ENCODE measurements at regions not wholly inside any gene's neighbourhood (a gene's known extent, or its start where the extent isn't known, plus 50 kb on each side); places are given as distances from the start of the nearest gene placed in this dataset.

DNA sequence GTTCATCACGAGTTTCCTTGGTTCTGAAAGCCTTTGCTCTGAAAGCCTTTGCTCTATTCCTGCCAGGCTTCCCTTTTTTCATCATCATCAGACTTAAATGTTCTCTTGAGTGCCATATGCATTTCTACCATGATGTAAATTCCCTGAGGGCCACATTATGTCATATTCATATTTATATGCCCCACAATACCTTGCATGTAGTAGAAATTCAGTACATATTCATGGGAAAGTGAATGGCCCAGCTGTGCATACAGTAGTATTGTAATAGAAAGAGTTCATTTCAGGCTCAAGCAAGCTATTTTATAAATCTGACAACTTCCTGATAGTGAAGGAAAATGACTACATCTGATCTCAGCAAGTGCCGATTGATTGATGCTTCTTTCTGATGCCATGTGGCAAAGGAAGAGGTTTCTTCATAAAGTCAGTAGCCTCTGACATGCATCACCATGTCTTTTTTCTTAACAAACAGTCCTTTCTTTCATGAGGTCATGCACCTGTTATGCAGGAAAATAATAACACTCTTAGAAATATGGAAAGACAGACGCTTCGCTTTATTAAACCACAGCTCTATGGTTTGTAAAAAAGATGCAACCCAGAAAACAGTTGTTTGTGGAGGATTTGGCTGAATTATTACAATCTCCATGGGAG is 308.7 kb downstream of the SAMD5 start:
- DNase-seq (ENCODE audit: low spot score) = no peak

DNA sequence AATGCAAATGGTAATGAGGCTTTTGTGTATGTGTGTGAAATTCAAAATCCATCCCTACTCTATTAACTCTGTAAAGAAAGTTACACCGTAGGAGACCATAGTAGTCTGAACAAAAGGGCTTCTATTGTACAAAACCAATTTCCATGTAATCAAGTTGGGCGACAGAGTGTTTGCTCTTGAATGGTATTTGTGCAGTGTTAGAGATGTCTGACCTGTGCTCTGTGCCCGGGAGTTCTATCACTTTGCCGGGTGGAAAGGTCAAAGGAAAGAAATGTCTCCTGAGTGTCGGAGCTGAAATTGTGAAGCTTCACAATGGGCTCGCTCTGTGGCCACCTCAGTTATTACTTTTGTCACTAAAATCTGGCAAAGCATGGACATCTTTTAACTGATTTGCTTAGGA is 312.0 kb downstream of the SAMD5 start:
- DNase-seq (ENCODE audit: low spot score) = no peak

DNA sequence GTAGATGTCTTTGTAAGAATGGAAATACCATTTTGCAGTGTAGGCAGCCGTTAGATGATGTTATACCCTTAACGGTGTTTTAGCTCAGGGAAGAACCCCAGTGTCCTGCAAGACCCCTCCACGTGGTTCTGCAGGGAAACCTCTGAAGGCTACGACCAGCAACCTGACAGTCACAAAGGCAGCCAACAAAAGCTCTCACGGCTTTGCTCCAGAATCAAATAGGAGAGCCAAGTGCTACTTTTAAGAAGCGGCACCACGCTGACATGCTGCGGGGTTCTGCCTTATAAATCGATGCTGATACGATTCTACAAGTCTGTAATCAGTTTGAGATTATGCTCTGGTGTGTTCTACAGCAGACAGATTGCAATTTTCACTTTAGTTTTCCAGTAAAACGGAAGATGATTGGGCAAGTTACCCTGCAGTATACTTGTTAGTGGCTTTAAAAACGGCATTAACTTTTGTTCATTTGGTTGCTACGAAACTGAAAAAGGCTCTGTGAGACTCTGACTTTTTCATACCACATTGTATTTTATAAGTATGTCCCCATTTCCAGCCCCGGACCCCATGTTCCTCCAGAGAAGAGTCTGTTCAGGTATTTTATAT is 312.9 kb downstream of the SAMD5 start:
- no peak for DNase-seq (ENCODE audit: low spot score)

DNA sequence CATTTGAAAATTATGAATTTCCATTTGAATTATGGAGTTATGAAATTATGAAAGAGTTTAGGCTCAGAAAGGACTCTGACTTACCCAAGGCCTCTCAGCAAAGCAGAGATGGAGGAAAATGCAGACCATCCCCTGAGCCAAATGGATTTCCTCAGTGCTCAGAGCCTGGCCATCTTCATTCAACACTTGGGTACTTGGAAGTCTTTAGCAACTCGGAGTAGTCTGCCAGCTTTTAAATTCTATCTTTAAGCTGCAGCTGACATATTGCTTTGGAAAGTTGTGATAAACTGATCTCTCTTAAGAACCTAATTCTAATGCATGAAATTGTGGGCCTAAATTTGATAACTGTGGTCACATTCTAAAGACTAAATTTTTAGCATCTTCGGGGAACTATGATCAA is 315.4 kb downstream of the SAMD5 start:
- no peak for DNase-seq (ENCODE audit: low spot score)

DNA sequence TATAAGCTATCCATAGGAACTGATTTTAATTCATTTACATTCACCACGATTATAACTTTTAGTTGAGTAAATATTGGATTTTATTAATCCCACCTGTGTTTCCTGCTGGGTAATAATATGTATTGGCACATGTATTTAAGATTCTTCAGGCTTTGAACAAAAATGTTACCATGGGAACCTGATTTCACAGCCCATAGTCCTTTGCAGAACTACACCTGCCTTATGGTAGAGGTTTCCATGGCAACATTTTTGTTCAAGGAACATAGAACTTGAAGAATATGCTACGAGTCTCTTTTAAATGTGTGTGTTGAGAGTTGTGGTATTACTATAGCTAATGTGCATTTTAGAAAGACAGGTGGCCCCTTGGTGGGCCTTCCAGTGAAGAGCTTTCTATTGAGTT is 317.4 kb downstream of the SAMD5 start:
- DNase-seq (ENCODE audit: low spot score) = no peak

DNA sequence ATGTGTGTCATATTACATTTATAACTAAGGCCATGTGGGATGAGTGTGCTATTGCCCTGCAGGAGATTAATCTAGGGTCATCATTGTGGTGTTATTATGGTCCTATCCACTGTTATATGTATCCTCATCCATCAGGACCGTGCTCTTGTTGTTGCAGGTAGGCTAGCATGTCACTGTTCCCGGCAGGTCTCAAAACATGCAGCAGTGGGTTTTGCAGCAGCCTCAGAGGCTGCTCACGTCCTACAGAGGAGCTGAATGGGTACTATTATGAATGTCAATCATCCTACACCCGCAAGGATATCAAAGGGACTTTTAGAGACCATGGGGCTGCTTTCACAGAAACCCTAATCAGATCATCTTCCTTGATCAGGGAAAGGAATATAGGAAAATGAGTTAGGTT is 318.2 kb downstream of the SAMD5 start:
- no peak for DNase-seq (ENCODE audit: low spot score)

DNA sequence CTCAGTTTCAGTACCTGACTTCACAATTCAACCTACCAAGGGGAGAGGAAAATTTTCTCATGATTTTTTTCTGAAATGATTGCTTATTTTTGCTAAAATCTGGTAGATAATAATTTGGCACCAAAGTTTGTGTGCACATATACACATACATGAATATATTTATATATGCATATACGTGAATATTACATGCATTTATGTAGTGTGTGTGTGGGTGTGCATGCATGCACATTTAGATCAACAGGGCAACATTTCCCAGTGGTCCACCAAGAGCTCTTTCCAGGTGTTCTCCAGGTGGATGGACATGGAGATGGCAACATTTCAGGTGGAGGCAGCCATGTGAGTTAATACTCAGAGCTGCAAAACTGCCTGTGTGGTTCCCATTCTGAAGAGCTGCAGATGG is 320.9 kb downstream of the SAMD5 start:
- no peak for DNase-seq (ENCODE audit: low spot score)

DNA sequence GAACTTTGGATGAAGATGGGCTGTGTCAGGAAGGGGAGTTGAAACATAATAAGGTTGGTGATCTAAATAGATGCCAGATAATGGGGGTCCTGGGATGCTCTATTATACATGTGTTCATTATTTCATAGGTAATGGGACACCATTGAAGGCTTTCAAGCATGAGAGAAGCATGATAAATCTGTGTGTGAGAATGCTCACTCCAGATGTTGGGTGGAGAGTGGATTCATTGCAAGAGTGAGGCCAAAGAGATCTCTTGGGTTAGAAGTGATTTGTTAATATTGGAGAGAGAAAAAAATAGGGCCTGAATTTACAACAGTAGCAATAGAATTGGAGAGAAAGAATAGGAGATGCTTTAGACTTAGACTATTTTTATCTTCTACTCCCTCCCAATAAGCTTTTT is 321.3 kb downstream of the SAMD5 start:
- no peak for DNase-seq (ENCODE audit: low spot score)

DNA sequence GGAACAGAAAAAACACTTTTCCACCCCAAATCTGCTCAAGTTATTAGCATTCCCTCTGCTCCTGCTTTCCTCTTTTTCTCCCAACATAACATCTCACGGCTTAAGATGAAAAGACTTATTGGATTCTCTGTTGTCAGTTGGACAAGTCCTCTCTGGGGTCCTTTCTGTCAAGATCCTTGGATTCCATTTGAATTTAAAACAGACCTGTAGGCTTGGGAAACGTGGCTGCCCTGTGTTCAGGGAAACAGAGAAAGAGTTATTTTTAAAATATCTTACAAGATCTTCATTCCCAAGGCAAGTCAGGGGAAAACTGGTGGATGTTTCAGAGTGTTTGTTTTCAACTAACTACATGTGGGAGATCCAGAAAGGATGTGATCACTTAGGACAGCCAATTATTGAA is 322.9 kb downstream of the SAMD5 start:
- no peak for DNase-seq (ENCODE audit: low spot score)

DNA sequence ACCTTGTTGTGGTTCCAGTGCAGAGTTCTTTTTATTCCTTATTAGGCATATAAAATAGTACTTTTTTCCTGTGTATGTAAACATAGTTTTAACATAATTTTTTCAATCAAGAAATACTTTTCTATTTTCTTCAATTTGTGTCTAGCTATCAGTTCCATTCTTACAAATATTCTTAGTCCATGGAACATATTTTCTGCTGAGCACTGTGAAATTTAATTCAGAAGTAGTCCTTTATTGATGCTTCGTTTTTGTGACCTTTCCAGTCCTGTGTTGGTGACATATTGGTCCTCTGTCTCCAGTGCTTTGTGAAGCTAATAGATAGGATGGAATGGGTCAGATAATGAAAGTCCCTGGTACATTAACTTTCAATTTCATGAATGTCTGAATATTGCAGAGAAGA is 325.1 kb downstream of the SAMD5 start:
- no peak for DNase-seq (ENCODE audit: low spot score)

DNA sequence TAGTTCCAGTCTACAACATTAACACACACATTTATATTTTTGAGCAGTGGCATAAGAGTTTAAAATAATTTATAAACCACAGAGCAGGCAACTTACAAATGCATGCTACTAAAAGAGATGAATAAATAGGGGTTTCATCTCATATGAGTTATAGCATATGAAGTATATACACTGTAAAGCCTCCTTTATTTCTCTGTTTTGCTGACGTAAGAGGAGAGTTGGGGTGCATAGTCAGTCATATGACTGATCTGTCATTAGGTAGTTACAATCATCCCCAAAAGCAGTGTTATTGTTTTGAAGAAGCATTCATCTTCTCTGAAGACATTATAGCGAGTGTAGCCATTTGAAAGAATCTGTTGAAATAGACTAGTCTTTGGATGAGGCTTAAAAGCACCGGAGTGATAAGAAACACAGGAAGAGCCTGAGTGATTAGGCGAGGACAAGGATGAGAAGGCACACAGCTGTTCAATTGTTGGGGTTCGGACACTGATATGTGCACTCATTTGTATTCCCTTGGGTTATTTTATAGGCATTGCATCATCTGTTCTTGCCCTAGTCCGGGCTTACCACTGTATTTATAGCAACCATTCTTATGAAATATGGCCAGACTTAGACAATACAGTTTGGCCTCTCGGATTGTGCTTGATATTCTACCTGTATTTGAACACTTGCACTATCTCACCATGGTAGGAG is 325.7 kb downstream of the SAMD5 start:
- DNase-seq (ENCODE audit: low spot score) = no peak

DNA sequence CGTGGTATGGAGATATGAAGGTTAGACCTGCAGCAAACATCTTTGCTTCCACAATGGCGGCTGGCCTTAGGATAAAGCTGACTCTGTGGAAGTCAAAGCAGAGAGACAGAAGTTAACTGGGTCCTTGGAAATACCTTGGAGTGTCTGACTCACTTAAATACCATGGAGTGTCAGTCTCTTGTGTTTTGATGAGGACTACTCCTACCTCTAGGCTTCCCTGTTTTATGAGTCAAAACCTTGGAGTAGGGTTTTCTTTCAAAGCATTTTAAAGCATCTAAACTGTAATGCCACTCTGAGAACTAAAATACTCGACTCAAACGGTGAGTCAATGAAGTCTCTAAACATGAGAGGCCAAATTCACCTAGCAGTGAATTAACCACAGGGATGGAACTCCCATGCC is 329.1 kb downstream of the SAMD5 start:
- no peak for DNase-seq (ENCODE audit: low spot score)

DNA sequence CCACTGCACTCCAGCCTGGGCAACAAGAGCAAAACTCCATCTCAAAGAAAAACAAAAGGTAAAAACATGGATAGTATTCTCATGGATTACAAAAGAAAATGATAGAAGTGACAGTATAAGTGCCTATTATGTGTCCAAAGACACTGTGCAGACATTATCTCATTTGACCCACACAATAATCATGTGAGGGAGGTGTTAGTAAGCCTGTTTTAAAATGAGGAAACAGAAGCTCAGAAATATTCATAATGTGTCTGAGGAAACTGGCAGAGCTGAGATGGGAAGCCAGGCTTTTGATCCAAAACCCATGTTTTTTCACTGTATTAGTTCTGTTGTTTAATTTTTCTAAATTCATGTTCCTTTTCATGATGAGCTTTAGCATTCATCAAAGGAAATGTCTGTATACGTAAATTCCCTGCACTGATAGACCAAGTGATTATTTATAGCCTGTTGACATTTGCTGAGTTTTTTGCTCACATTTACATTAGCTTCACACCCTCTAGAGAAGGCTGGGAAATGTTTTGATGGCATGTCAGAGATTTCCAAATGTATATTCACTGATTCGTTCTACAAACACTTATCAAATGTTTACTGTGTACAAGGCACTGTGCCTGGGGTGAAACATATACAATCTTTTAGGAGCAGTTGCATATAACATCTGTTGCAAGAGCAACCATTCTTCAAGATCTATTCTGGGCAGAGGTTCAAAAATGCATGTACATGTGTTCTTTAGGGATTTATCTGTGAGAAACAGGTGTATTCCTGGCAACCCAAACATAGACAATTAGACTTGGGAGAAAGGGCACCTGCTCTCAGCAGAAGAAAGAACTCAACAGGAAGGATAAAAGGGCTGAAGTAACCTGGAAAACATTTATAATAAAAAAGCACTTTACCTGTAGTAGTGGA is 331.5 kb downstream of the SAMD5 start:
- DNase-seq (ENCODE audit: low spot score) = no peak

DNA sequence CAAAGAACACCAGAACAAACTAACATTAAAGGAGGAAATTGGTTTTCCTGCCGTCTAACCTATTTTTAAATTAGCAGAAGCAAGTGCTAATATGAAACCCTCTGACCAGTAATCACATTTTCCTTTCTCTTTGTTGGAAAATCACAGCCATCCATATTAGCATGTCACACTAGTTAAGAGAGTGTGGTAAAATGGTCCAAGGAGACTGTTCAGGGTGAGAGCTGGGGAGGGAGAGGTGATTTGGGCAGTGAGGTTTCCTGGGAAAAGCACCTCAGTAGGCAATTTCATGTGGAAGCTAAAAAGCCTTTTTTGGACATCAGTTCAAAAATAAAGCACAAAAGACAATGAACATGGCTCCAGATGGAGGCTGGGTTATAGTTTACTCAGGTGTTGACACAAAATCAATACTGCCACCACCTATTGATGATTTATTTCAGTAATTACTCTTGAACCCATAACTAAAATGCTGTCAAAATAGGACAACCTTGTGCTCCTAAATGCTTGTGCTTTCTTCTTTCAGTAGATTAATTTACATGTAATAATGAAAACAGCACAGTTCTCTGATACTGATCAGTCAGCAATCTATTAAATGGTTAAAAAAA is 333.2 kb downstream of the SAMD5 start:
- DNase-seq (ENCODE audit: low spot score) = no peak

DNA sequence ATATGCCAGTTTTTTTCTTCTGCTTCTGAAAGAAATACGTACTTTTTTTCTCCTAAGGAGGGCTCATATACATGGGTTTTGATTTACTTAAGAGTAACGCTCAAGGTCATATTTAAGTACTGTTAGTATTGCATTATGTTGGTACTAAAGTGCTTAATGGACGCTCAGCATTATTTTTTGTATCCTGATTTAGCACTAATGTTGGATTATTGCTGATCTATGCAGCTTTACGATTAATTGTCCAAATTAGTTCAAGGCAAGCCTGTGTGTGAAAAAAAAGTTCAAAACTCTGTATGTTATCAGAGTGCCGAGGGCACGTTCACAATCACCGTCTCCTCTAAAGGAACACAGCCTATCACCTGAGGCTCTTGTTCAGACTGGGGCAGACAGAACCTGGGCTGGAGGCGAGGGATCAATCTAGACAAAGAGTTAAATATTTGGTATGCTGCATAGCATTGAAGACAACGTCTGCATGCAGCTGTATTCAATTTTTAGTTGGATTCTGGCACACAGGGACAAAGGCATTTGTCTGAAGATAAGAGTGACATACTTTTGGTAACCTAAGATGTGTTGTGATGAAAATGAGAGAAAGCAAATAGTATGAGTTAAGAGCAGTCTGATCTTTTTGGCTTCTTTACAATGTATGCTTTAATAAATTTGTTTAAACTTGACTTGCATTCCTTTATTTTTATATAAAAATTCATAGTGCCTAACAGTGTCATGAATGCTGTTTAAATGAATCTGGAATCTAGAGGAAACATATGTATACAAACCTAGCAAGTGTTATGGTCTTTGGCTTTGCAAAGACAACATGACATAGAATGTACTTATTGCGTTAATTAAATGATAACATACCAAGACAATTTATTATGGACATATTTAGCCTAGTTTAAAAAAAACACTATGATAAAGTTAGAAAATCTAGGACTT is 341.2 kb downstream of the SAMD5 start:
- no peak for DNase-seq (ENCODE audit: low spot score)

DNA sequence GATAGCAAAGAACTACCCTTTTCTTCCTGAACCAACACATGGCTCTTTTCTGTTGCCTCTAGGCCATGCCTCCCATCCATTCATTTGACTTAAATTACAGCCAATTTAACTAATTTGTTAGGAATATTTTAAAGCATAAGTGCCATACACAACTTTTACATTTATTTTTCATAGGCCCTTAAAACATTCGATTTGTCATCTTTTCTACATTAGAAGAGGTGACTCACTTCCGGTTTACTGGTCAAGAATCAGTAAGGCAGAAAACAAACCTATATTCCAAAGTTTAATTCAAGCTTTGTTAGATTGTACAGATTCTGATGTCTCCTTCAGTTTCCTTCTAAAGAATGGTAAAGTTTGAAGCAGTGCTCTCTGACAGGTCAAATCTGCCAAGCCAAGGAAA is 344.3 kb downstream of the SAMD5 start:
- DNase-seq (ENCODE audit: low spot score) = no peak

DNA sequence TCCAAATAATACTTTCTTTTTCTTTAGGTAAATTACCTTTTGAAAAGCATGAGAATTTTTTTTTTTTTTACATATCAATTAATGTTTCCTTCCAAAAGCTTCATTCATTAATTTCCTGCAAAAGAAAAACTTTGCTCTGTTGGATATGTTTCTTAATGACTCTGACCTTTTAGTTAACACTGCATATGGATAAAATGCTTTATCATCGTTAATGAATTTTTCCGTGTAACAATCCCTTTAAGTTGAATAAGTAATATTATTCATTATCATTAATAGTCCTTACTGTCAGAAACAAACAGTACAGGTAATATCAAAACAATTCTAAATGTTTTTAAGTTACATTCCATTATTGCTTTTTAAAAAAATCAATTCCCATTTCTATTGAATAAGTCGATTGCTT is 345.1 kb downstream of the SAMD5 start:
- DNase-seq (ENCODE audit: low spot score) = no peak

DNA sequence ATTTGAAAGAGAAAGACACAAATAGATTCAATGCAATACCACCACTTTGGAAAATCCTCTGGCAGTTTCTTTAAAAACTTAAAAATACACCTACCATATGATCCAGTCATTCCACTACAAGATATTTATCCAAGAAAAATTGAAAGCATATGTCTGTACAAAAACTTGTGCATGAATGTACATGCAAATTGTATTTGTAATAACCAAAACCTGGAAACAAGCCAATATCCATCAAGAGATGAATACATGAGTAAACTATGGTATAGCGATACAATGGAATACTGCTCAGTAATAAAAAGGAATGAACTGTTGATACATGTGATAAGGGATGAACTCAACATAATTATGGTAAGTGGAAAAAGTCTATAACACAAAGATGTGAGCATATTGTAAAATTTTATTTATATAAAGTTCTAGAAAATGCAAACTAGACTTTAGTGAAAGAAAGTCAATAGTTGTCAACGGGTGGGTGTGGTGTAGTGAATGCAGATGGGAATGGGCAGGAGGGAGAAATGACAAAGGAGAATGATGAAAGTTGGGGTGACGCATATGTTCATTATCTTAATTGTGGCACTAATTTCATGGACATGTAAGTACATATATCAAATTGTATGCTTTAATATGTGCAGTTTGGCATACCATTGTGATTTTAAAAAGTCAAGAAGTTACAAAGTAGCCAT is 347.5 kb downstream of the SAMD5 start:
- no peak for DNase-seq (ENCODE audit: low spot score)

DNA sequence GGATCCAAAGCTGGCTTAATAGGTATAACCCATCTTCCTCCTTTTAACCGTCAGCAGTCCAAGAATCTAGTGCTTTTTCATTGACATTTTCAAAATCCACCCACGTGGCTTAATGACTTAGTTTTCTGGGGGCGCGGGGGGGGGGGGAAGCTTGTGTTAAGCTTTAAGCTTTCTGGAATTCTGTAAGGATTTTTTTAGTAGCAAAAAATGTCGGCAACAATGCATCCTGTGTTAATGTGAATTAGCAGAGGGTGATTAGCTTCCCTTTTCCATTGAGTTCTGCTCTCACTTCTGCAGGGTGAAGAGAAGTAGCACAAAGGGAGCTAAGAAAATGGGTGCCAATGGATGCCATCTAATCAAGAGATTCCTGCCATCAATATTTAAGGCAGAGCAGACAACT is 348.2 kb downstream of the SAMD5 start:
- no peak for DNase-seq (ENCODE audit: low spot score)

DNA sequence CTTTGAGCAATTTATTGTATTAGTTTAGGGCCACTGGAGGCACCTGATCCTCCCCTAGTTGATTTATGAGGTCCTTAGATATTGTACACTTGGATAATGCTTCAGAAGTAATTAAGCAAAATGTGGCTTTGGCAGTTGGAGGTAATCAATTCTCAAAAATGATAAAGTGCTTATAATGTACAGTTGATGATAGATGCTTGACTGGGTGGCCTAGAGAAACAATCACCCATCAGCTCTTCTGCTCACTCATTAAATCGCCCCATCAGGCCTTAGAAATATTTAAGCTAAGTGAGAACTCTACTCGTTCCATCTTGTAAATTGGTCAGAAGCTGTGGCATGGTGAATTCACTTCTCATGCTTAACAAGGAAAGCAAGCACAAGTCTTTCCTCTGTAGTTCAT is 349.9 kb downstream of the SAMD5 start:
- no peak for DNase-seq (ENCODE audit: low spot score)

DNA sequence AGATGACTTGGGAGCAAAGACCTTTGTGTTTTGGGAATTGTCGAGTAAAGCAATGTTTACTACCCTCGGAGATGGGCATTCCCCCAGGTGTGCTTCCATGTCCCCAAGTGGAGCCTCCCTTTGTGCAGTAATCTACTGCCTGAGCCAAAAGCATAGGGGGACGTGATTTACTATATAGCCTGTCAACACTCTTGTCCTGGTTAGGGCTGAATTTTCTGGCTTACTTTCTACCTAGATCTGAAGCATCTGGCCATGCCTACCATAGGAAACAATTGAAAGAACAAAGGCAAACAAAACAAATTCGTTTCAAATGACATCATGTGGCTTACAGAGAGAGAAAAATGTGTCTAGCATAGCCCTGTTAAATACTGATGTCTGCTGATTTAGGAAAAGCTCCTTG is 350.6 kb downstream of the SAMD5 start:
- no peak for DNase-seq (ENCODE audit: low spot score)
